CD4-positive, alpha-beta T cell (primary cell): ENCODE measurements at regions not wholly inside any gene's neighbourhood (a gene's known extent, or its start where the extent isn't known, plus 50 kb on each side); places are given as distances from the start of the nearest gene placed in this dataset.

Experiments used
- ATAC-seq: fragments of 200-7000 bp; cut with Tn5 transposase; one replicate; pipeline ENCODE4 v1.10.0; 2022; ENCODE audit warnings: mild to moderate bottlenecking; ENCODE audit not compliant: poor library complexity
- CTCF ChIA-PET: fragments of 350-600 bp; sonication (Branson Sonifier 250); formaldehyde crosslinking; loops from one replicate; lab custom pipeline; 2021; ENCODE audit warnings: antibody characterized with exemption, inconsistent platforms; lab: Charles Lee
- POLR2A ChIA-PET: fragments of 350-600 bp; sonication (Branson Sonifier 250); formaldehyde crosslinking; loops from one replicate; lab custom pipeline; 2021; ENCODE audit warnings: antibody characterized with exemption, inconsistent platforms; lab: Charles Lee
- DNase-seq, 14 experiments: peaks; one replicate each; pipeline ENCODE4 v3.0.0-alpha.2; 2013 to 2020; ENCODE audit warnings: mixed read lengths in 2 of 14
- H3K27ac ChIP-seq, 2 donors: one replicate each; pipeline versions ENCODE4 v1.5.1 to v1.7.0; 2013; ENCODE audit warnings: low read length in 2 of 2, low read depth in 1 of 2, mild to moderate bottlenecking in 1 of 2
- H3K27me3 ChIP-seq, 2 experiments: 1 replicate in 1 of 2; 2 replicates in 1 of 2; pipeline versions ENCODE4 v1.6.1 to v1.7.0; 2013; ENCODE audit warnings: low read length in 2 of 2, control low read depth in 1 of 2, mild to moderate bottlenecking in 1 of 2, moderate library complexity in 1 of 2; ENCODE audit not compliant: insufficient read depth in 2 of 2, control insufficient read depth in 1 of 2
- H3K36me3 ChIP-seq: one replicate; pipeline ENCODE4 v1.6.1; 2013; ENCODE audit warnings: low read length, control low read depth; ENCODE audit not compliant: insufficient read depth
- H3K4me1 ChIP-seq: one replicate; pipeline ENCODE4 v1.6.1; 2013; ENCODE audit warnings: low read length, control low read depth; ENCODE audit not compliant: insufficient read depth
- H3K4me3 ChIP-seq: one replicate; pipeline ENCODE4 v1.5.1; 2013; ENCODE audit warnings: mild to moderate bottlenecking, low read length, moderate library complexity
- H3K9me3 ChIP-seq, 2 experiments: 1 replicate in 1 of 2; 2 replicates in 1 of 2; pipeline versions ENCODE4 v1.6.1 to v1.7.0; 2013; ENCODE audit warnings: low read length in 2 of 2, mild to moderate bottlenecking in 2 of 2, control low read depth in 1 of 2, moderate library complexity in 1 of 2; ENCODE audit not compliant: control insufficient read depth in 1 of 2, insufficient read depth in 1 of 2
- H3K27ac Mint-ChIP-seq: one replicate; pipeline ENCODE4 v1.8.0; 2020; ENCODE audit warnings: mixed read lengths
- H3K27me3 Mint-ChIP-seq: one replicate; pipeline ENCODE4 v1.8.0; 2021; ENCODE audit warnings: mixed read lengths
- H3K36me3 Mint-ChIP-seq: one replicate; pipeline ENCODE4 v1.8.0; 2021; ENCODE audit warnings: low read depth, mixed read lengths
- H3K4me1 Mint-ChIP-seq: one replicate; pipeline ENCODE4 v1.8.0; 2021; ENCODE audit warnings: low read depth, mixed read lengths
- H3K4me3 Mint-ChIP-seq: one replicate; pipeline ENCODE4 v1.8.0; 2020; ENCODE audit warnings: mild to moderate bottlenecking, mixed read lengths
- H3K9me3 Mint-ChIP-seq: one replicate; pipeline ENCODE4 v1.8.0; 2020; ENCODE audit warnings: mixed read lengths
- CTCF ChIP-seq: fragments of 200-600 bp; IDR thresholded peaks from one replicate; pipeline ENCODE4 v1.8.0; 2022; ENCODE audit warnings: antibody characterized with exemption, mild to moderate bottlenecking
- intact Hi-C, 2 experiments: fragments of 100-400 bp; cut with DNase I in 1 of 2; cut with micrococcal nuclease in 1 of 2; formaldehyde crosslinking; loops; one replicate each; pipeline versions ENCODE4 v1.15.1 to v1.9.0; 2023 to 2025; cut with DNase I, micrococcal nuclease

GRCh38 chr1:217332431-217333065 is 298.3 kb downstream of the GPATCH2 start:
- CTCF ChIA-PET = no interaction called here

GRCh38 chr1:217331698-217332097 is 299.2 kb downstream of the GPATCH2 start:
- no peak for TF ChIP-seq CTCF
- no peaks in the 10 kb centered on the region for H3K36me3 Mint-ChIP-seq
- Histone ChIP-seq H3K4me3 (no peak overlapping the region), H3K27me3 (no peaks in the 10 kb centered on the region), H3K27ac (no peak overlapping the region), H3K4me1 (no peaks in the 10 kb centered on the region), H3K36me3 (no peaks in the 10 kb centered on the region), H3K9me3 (peaks cover 0 to 5% of the 10 kb centered on the region in 2 experiments)
- intact Hi-C loops = no loop called here
- ChIA-PET POLR2A (no interaction called here), CTCF (no interaction called here)
- H3K27ac Mint-ChIP-seq = no peak overlapping the region
- no peaks in the 10 kb centered on the region for H3K27me3 Mint-ChIP-seq
- ATAC-seq (no peak), DNase-seq (no peak)
- no peaks in the 10 kb centered on the region for H3K4me1 Mint-ChIP-seq
- H3K4me3 Mint-ChIP-seq = no peak overlapping the region
- H3K9me3 Mint-ChIP-seq = peaks cover 5% of the 10 kb centered on the region

More at GRCh38 chr1:217332431-217333065, 298.3 kb downstream of the GPATCH2 start:
- no peak overlapping the region for H3K4me3 Mint-ChIP-seq
- no peak overlapping the region for H3K4me3 ChIP-seq
- no peaks in the 10 kb centered on the region for H3K27me3 ChIP-seq
- POLR2A ChIA-PET = no interaction called here
- peaks cover 0 to 5% of the 10 kb centered on the region in 2 experiments for H3K9me3 ChIP-seq
- no peak for TF ChIP-seq CTCF
- H3K4me1 Mint-ChIP-seq = no peaks in the 10 kb centered on the region
- ATAC-seq (no peak), DNase-seq (no peak)
- intact Hi-C loops = no loop called here
- peaks cover 5% of the 10 kb centered on the region for H3K9me3 Mint-ChIP-seq
- H3K36me3 ChIP-seq = no peaks in the 10 kb centered on the region
- no peaks in the 10 kb centered on the region for H3K36me3 Mint-ChIP-seq
- no peaks in the 10 kb centered on the region for H3K27me3 Mint-ChIP-seq
- H3K27ac Mint-ChIP-seq = no peak overlapping the region
- no peak overlapping the region for H3K27ac ChIP-seq
- no peaks in the 10 kb centered on the region for H3K4me1 ChIP-seq

- no peaks in the 10 kb centered on the region for H3K27me3 ChIP-seq
- H3K4me3 ChIP-seq = no peak overlapping the region
- H3K9me3 Mint-ChIP-seq = peaks cover 3% of the 10 kb centered on the region
- ATAC-seq (no peak), DNase-seq (no peak)
- TF ChIP-seq CTCF = no peak
- H3K4me3 Mint-ChIP-seq = no peak overlapping the region
- no peaks in the 10 kb centered on the region for H3K4me1 ChIP-seq
- peaks cover 0 to 5% of the 10 kb centered on the region in 2 experiments for H3K9me3 ChIP-seq
- H3K36me3 Mint-ChIP-seq = no peaks in the 10 kb centered on the region
- no peaks in the 10 kb centered on the region for H3K27me3 Mint-ChIP-seq
- intact Hi-C loops = no loop called here
- H3K36me3 ChIP-seq = no peaks in the 10 kb centered on the region
- H3K27ac ChIP-seq = no peak overlapping the region
- ChIA-PET POLR2A (no interaction called here), CTCF (no interaction called here)
- no peaks in the 10 kb centered on the region for H3K4me1 Mint-ChIP-seq
- no peak overlapping the region for H3K27ac Mint-ChIP-seq
Observed at GRCh38 chr1:217327901-217328300, 303.0 kb downstream of the GPATCH2 start.
